Smooth muscle cell (in vitro differentiated cells): ENCODE measurements at regions not wholly inside any gene's neighbourhood (a gene's known extent, or its start where the extent isn't known, plus 50 kb on each side); places are given as distances from the start of the nearest gene placed in this dataset.
"Not testable (repeated sequence)": the region's sequence is repeated elsewhere in the genome, so short reads cannot be mapped to it uniquely, and the experiment has no call there.

Source experiments
- DNase-seq: peaks from one replicate; lab custom pipeline; 2025; ENCODE audit not compliant: unreplicated experiment; lab: John Stamatoyannopoulos, UW
- H2AFZ ChIP-seq: fragments of 200-600 bp; sonication (generic); 2 replicates; pipeline ENCODE4 v1.6.0; 2016; ENCODE audit warnings: antibody characterized with exemption, low read depth, mild to moderate bottlenecking
- H3F3A ChIP-seq: fragments of 200-600 bp; sonication (generic); 2 replicates; pipeline ENCODE4 v1.6.0; 2017; ENCODE audit warnings: antibody characterized with exemption, low read depth
- H3K27ac ChIP-seq: fragments of 200-600 bp; sonication (generic); 2 replicates; pipeline ENCODE4 v1.5.1; 2016; ENCODE audit warnings: low read depth, mild to moderate bottlenecking
- H3K27me3 ChIP-seq: fragments of 200-600 bp; sonication (generic); 2 replicates; pipeline ENCODE4 v1.6.1; 2016; ENCODE audit warnings: low read depth, mild to moderate bottlenecking
- H3K36me3 ChIP-seq: fragments of 200-600 bp; sonication (generic); 2 replicates; pipeline ENCODE4 v1.5.1; 2016; ENCODE audit warnings: low read depth
- H3K4me1 ChIP-seq: fragments of 200-600 bp; sonication (generic); 2 replicates; pipeline ENCODE4 v1.5.1; 2016; ENCODE audit warnings: low read depth
- H3K4me2 ChIP-seq: fragments of 200-600 bp; sonication (generic); 2 replicates; pipeline ENCODE4 v1.6.0; 2016; ENCODE audit warnings: mild to moderate bottlenecking
- H3K4me3 ChIP-seq: fragments of 200-600 bp; sonication (generic); 2 replicates; pipeline ENCODE4 v1.5.1; 2016; ENCODE audit warnings: mild to moderate bottlenecking
- H3K79me2 ChIP-seq: fragments of 200-600 bp; sonication (generic); 2 replicates; pipeline ENCODE4 v1.6.0; 2016; ENCODE audit warnings: low read depth, mild to moderate bottlenecking
- H3K9ac ChIP-seq: fragments of 200-600 bp; sonication (generic); 2 replicates; pipeline ENCODE4 v1.6.0; 2016; ENCODE audit warnings: low read depth
- H3K9me3 ChIP-seq: fragments of 200-600 bp; sonication (generic); replicated peaks from 2 replicates; pipeline ENCODE4 v1.5.1; 2016; ENCODE audit warnings: low read depth
- H4K20me1 ChIP-seq: fragments of 200-600 bp; sonication (generic); 2 replicates; pipeline ENCODE4 v1.6.0; 2016; ENCODE audit warnings: low read depth
- WGBS: methylation state at CpG from one replicate; pipeline ENCODE4 v1.1.7; 2016; ENCODE audit warnings: low lambda C conversion rate; 5-methylcytosine and 5-hydroxymethylcytosine counted together
- TF ChIP-seq, protein P1 (sequence below): fragments of 200-600 bp; sonication (generic); IDR thresholded peaks from 2 replicates; pipeline ENCODE4 v1.5.1; 2017; ENCODE audit warnings: borderline replicate concordance, mild to moderate bottlenecking, antibody characterized with exemption; ENCODE audit not compliant: insufficient read depth, poor library complexity, severe bottlenecking

DNA sequence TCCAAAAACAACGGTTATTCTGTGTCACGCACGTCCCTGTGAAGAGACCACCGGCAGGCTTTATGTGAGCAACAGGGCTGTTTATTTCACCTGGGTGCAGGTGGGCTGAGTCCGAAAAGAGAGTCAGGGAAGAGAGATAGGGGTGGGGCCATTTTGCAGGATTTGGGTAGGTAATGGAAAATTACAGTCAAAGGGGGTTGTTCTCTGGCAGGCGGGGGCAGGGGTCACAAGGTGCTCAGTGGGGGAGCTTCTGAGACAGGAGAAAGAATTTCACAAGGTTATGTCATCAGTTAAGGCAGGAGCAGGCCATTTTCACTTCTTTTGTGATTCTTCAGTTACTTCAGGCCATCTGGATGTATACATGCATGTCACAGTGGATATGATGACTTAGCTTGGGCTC is 467.0 kb downstream of the PYDC2 start:
- not testable (repeated sequence) for H3K9ac ChIP-seq, H3K79me2 ChIP-seq, H4K20me1 ChIP-seq, H3K27me3 ChIP-seq, H3K4me2 ChIP-seq, H2AFZ ChIP-seq, DNase-seq, H3K27ac ChIP-seq, H3K4me3 ChIP-seq, H3K4me1 ChIP-seq, H3F3A ChIP-seq, H3K9me3 ChIP-seq, H3K36me3 ChIP-seq
- 75% methylated on average over 6 of the region's 6 CpGs for WGBS

DNA sequence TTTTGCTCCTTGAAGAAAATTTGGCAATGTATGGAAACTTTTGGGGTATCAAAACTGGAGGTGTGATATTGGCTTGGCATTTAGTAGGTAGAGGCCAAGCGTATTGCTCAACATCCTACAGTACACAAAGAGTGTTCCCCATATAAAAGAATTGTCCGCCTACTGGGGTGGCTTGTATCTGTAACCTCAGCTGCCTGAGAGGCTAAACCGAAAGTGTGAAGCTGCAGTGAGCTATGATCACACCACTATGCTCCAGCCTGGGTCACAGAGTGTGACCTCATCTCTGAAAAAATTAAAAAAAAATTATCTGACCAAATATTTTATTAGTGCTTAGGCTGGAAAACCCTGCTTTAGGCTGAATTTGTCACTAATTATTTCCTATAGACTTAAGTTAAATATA is 483.9 kb downstream of the PYDC2 start:
- Histone ChIP-seq H3F3A (no peaks in the 10 kb centered on the region), H3K4me2 (no peak overlapping the region), H3K4me1 (no peaks in the 10 kb centered on the region), H3K27me3 (no peaks in the 10 kb centered on the region), H2AFZ (no peak overlapping the region), H3K36me3 (no peaks in the 10 kb centered on the region), H3K9ac (no peak overlapping the region), H3K27ac (no peak overlapping the region), H3K79me2 (no peaks in the 10 kb centered on the region), H3K9me3 (no peaks in the 10 kb centered on the region), H4K20me1 (no peaks in the 10 kb centered on the region), H3K4me3 (no peak overlapping the region)
- no peak for DNase-seq
- 94% methylated on average over 3 of the region's 3 CpGs for WGBS
- TF ChIP-seq, protein P1, sequence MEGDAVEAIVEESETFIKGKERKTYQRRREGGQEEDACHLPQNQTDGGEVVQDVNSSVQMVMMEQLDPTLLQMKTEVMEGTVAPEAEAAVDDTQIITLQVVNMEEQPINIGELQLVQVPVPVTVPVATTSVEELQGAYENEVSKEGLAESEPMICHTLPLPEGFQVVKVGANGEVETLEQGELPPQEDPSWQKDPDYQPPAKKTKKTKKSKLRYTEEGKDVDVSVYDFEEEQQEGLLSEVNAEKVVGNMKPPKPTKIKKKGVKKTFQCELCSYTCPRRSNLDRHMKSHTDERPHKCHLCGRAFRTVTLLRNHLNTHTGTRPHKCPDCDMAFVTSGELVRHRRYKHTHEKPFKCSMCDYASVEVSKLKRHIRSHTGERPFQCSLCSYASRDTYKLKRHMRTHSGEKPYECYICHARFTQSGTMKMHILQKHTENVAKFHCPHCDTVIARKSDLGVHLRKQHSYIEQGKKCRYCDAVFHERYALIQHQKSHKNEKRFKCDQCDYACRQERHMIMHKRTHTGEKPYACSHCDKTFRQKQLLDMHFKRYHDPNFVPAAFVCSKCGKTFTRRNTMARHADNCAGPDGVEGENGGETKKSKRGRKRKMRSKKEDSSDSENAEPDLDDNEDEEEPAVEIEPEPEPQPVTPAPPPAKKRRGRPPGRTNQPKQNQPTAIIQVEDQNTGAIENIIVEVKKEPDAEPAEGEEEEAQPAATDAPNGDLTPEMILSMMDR: no peak

DNA sequence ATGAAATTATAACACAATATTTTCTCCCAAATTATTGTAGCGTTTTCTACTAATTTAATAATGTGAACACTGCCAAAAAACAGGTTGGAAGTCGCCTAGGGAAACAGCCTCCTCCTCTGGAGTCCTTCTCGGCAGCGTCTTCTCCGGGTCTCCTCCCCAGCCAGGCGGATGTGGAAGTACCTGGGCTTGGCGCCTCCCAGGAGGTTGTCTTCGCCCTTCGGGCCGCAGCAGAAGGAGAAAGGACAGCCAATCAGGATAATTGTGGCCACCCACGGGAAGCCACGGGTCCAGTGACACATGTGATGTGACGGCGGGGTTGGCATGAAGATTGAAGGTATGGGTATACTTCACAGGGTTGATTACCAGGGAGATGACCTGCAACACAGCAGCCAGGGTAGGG is 491.2 kb downstream of the PYDC2 start:
- TF ChIP-seq, protein P1: no peak
- no peak for DNase-seq

DNA sequence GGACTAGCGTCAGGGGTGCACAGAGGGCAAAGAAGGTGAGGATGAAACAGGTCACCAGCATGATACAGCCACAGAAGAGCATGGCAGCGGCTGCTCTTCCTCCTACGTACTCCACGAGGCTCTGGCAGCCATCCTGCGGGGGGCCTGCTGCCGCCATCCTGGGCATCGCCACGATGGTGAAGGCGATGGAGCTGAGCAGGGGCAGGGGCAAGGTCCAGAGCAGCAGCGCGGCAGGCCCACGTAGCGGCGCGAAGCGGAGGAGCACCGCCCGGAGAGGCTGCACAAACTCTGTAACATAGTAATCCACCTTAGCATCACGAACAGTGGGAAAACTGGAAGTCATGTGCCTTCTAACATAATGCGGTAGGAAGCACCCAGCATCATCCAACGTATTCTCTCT is 491.6 kb downstream of the PYDC2 start:
- no peaks in the 10 kb centered on the region for H3K4me1 ChIP-seq
- WGBS: 97% methylated on average over 20 of the region's 21 CpGs

More for the DNA sequence above, 491.2 kb downstream of the PYDC2 start:
- H3K27me3 ChIP-seq: no peaks in the 10 kb centered on the region
- H3K9me3 ChIP-seq: no peaks in the 10 kb centered on the region
- no peaks in the 10 kb centered on the region for H3K4me1 ChIP-seq
- H3K4me2 ChIP-seq: no peak overlapping the region
- no peaks in the 10 kb centered on the region for H4K20me1 ChIP-seq
- 98% methylated on average over 14 of the region's 14 CpGs for WGBS
- no peak overlapping the region for H3K9ac ChIP-seq
- no peaks in the 10 kb centered on the region for H3F3A ChIP-seq
- H3K4me3 ChIP-seq: no peak overlapping the region
- H3K79me2 ChIP-seq: no peaks in the 10 kb centered on the region
- H3K36me3 ChIP-seq: no peaks in the 10 kb centered on the region
- no peak overlapping the region for H3K27ac ChIP-seq
- H2AFZ ChIP-seq: no peak overlapping the region

More for the DNA sequence above, 491.6 kb downstream of the PYDC2 start:
- Histone ChIP-seq H3K27me3 (no peaks in the 10 kb centered on the region), H3F3A (no peaks in the 10 kb centered on the region), H3K27ac (no peak overlapping the region), H3K9me3 (no peaks in the 10 kb centered on the region), H4K20me1 (no peaks in the 10 kb centered on the region), H3K79me2 (no peaks in the 10 kb centered on the region), H3K4me3 (no peak overlapping the region), H3K4me2 (no peak overlapping the region), H3K9ac (no peak overlapping the region), H3K36me3 (no peaks in the 10 kb centered on the region), H2AFZ (no peak overlapping the region)
- no peak for DNase-seq
- TF ChIP-seq, protein P1: no peak
